OCI-LY3 (cell line): ENCODE measurements at regions not wholly inside any gene's neighbourhood (a gene's known extent, or its start where the extent isn't known, plus 50 kb on each side); places are given as distances from the start of the nearest gene placed in this dataset.

Experiments
- EZH2phosphoT487 ChIP-seq: fragments of 200-600 bp; shearing (Covaris generic); IDR thresholded peaks from 2 replicates; pipeline ENCODE4 v1.6.1; 2018; ENCODE audit warnings: antibody characterized with exemption, mixed run types, low read depth
- TF ChIP-seq, protein P1 (sequence below): fragments of 200-600, 300-600 bp; sonication (generic); IDR thresholded peaks from 2 replicates; pipeline ENCODE4 v1.5.1; 2014; ENCODE audit warnings: antibody characterized with exemption, low read length, low read depth

DNA sequence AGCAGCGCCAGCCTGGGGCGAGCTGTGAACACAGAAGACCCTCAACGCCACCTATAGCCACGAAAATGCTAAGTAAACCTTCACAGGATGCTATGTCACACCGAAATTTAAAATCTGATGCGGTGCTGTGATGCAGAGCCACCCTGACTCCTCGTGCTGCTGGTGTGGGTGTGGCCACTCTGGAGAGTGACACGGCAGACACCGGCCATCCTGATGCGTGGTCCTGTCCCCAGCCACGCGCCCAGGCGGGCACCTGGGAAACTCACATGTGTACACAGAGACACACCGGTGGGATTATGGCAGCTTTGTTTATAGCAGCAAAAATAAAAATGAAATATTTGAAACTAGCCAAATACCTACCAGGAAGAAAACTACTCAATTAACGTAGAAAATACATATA lies 138.3 kb upstream of the SFSWAP start:
- TF ChIP-seq, protein P1, sequence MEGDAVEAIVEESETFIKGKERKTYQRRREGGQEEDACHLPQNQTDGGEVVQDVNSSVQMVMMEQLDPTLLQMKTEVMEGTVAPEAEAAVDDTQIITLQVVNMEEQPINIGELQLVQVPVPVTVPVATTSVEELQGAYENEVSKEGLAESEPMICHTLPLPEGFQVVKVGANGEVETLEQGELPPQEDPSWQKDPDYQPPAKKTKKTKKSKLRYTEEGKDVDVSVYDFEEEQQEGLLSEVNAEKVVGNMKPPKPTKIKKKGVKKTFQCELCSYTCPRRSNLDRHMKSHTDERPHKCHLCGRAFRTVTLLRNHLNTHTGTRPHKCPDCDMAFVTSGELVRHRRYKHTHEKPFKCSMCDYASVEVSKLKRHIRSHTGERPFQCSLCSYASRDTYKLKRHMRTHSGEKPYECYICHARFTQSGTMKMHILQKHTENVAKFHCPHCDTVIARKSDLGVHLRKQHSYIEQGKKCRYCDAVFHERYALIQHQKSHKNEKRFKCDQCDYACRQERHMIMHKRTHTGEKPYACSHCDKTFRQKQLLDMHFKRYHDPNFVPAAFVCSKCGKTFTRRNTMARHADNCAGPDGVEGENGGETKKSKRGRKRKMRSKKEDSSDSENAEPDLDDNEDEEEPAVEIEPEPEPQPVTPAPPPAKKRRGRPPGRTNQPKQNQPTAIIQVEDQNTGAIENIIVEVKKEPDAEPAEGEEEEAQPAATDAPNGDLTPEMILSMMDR: no peak
- TF ChIP-seq EZH2phosphoT487: no peak
